SK-N-SH (cell line): ENCODE measurements at regions not wholly inside any gene's neighbourhood (a gene's known extent, or its start where the extent isn't known, plus 50 kb on each side); places are given as distances from the start of the nearest gene placed in this dataset.
A peak's percentile ranks its signal among the peaks of the same experiment; 100 is the strongest.

ENCODE experiments used
- CTCF ChIA-PET: fragments of 300-600, 350-600 bp; formaldehyde crosslinking; extraction: SDS; loops from one replicate; lab custom pipeline; 2021; lab: Yijun Ruan, JAX
- POLR2A ChIA-PET: fragments of 350-600 bp; sonication (Branson Sonifier 250); formaldehyde crosslinking; extraction: SDS; loops from one replicate; lab custom pipeline; 2020; ENCODE audit warnings: antibody characterized with exemption, inconsistent platforms; lab: Yijun Ruan, JAX
- DNase-seq: peaks from one replicate; pipeline ENCODE4 v3.0.0; 2012
- H2AFZ ChIP-seq: fragments of 200-600 bp; sonication (generic); 2 replicates; pipeline ENCODE4 v1.8.1; 2016; ENCODE audit warnings: antibody characterized with exemption, mild to moderate bottlenecking, low read depth
- H3F3A ChIP-seq: fragments of 200-600 bp; sonication (generic); replicated peaks from 2 replicates; pipeline ENCODE3; 2016; ENCODE audit warnings: antibody characterized with exemption, mild to moderate bottlenecking; ENCODE audit not compliant: insufficient read depth
- H3K27ac ChIP-seq, 2 experiments: fragments of 200-500 bp in 1 of 2; fragments of 200-600 bp in 1 of 2; sonication (Bioruptor generic) in 1 of 2; sonication (generic), shearing (Covaris generic) in 1 of 2; 2 replicates each; pipeline versions ENCODE4 v1.5.1 to v1.6.1; 2014 to 2016; ENCODE audit warnings: low read depth in 2 of 2, inconsistent platforms in 1 of 2, low read length in 1 of 2, mild to moderate bottlenecking in 1 of 2, mixed read lengths in 1 of 2
- H3K27me3 ChIP-seq: fragments of 200-600 bp; sonication (generic), shearing (Covaris generic); 2 replicates; pipeline ENCODE4 v1.6.1; 2016; ENCODE audit warnings: mixed run types; ENCODE audit not compliant: insufficient read depth
- H3K36me3 ChIP-seq, 2 experiments: fragments of 200-500 bp in 1 of 2; fragments of 200-600 bp in 1 of 2; sonication (Bioruptor generic) in 1 of 2; sonication (generic) in 1 of 2; replicated peaks in 1 of 2; 2 replicates each; pipeline versions ENCODE3 to v1.5.1; 2014 to 2016; ENCODE audit warnings: low read length in 1 of 2, mild to moderate bottlenecking in 1 of 2; ENCODE audit not compliant: insufficient read depth in 2 of 2, control insufficient read depth in 1 of 2
- H3K4me1 ChIP-seq, 2 experiments: fragments of 200-500 bp in 1 of 2; fragments of 200-600 bp in 1 of 2; sonication (Bioruptor generic) in 1 of 2; sonication (generic), shearing (Covaris generic) in 1 of 2; 2 replicates each; pipeline versions ENCODE4 v1.5.1 to v1.6.1; 2014 to 2016; ENCODE audit warnings: low read depth in 1 of 2, low read length in 1 of 2, mixed run types in 1 of 2; ENCODE audit not compliant: insufficient read depth in 2 of 2, control insufficient read depth in 1 of 2
- H3K4me2 ChIP-seq: fragments of 200-600 bp; sonication (generic), shearing (Covaris generic); 2 replicates; pipeline ENCODE4 v1.6.1; 2017; ENCODE audit warnings: mixed run types
- H3K4me3 ChIP-seq, 2 experiments: fragments of 200-500 bp in 1 of 2; fragments of 200-600 bp in 1 of 2; sonication (Bioruptor generic) in 1 of 2; sonication (generic), shearing (Covaris generic) in 1 of 2; 2 replicates each; pipeline versions ENCODE4 v1.5.1 to v1.8.1; 2014 to 2016; ENCODE audit warnings: low read depth in 2 of 2, inconsistent platforms in 1 of 2, low read length in 1 of 2, mild to moderate bottlenecking in 1 of 2, mixed read lengths in 1 of 2, moderate library complexity in 1 of 2
- H3K79me2 ChIP-seq: fragments of 200-600 bp; sonication (generic); 2 replicates; pipeline ENCODE4 v1.8.1; 2017; ENCODE audit warnings: mild to moderate bottlenecking; ENCODE audit not compliant: insufficient read depth
- H3K9ac ChIP-seq: fragments of 200-600 bp; sonication (generic); 2 replicates; pipeline ENCODE4 v1.6.1; 2017; ENCODE audit warnings: mixed run types
- H3K9me2 ChIP-seq: fragments of 200-600 bp; sonication (generic); 2 replicates; pipeline ENCODE4 v1.6.1; 2017; ENCODE audit warnings: mixed run types
- H3K9me3 ChIP-seq: fragments of 200-600 bp; sonication (generic); 2 replicates; pipeline ENCODE4 v1.6.1; 2017; ENCODE audit warnings: mixed run types, mild to moderate bottlenecking, moderate library complexity
- H4K20me1 ChIP-seq: fragments of 200-600 bp; sonication (generic); 2 replicates; pipeline ENCODE4 v1.6.1; 2017; ENCODE audit warnings: mild to moderate bottlenecking, mixed run types; ENCODE audit not compliant: insufficient read depth
- FOSL2 ChIP-seq: IDR thresholded peaks from 2 replicates; pipeline ENCODE4 v1.4.0; 2012; ENCODE audit warnings: low read depth, mild to moderate bottlenecking, moderate library complexity, borderline replicate concordance
- FOXM1 ChIP-seq: IDR thresholded peaks from 2 replicates; pipeline ENCODE4 v1.4.0; 2012; ENCODE audit warnings: low read depth, mild to moderate bottlenecking
- MXI1 ChIP-seq: IDR thresholded peaks from 2 replicates; pipeline ENCODE4 v1.6.1; 2012; ENCODE audit warnings: mild to moderate bottlenecking, low read depth, low read length, improper control_type of control experiment
- SIN3A ChIP-seq: IDR thresholded peaks from 2 replicates; pipeline ENCODE4 v1.6.1; 2012; ENCODE audit warnings: low read depth, mild to moderate bottlenecking, low read length, moderate library complexity, borderline replicate concordance
- TCF12 ChIP-seq: IDR thresholded peaks from 2 replicates; pipeline ENCODE4 v1.4.0; 2012
- TEAD4 ChIP-seq: IDR thresholded peaks from 2 replicates; pipeline ENCODE4 v1.4.0; 2012; ENCODE audit warnings: mild to moderate bottlenecking, borderline replicate concordance; ENCODE audit not compliant: insufficient read depth
- WGBS: methylation state at CpG from one replicate; pipeline ENCODE4 v1.1.6; 2017; ENCODE audit warnings: low lambda C conversion rate; 5-methylcytosine and 5-hydroxymethylcytosine counted together
- TF ChIP-seq, protein P1 (sequence below): IDR thresholded peaks from 2 replicates; pipeline ENCODE4; 2012
- TF ChIP-seq, protein P2 (sequence below): fragments of 200-600 bp; sonication (generic); IDR thresholded peaks from 2 replicates; pipeline ENCODE4 v1.6.1; 2017; ENCODE audit warnings: antibody characterized with exemption, mild to moderate bottlenecking, moderate library complexity

DNA sequence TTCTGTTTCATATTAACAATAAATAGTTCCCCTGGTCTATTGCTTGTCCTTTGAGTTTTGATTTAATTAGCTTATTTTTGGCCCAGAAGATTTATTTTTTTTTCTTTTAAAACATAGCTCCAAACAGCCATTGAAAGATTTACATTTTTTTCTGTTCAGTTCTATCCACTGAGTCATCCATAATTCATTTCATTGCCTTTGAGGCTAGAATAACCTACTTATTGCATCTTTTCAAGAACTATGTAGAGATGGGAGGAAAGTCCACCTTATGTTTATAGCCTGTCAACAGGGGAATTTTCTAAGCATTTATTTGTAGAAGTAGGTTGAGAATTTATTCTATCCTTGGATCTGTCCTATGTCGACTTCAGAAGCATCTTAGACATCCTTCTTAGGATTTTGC, 53.4 kb upstream of the CHD2 start:
- Histone ChIP-seq H2AFZ (no peak overlapping the region; the same call in 1 of the 2 replicates), H3K79me2 (no peaks in the 10 kb centered on the region), H3K4me2 (no peak overlapping the region), H3K9me3 (no peaks in the 10 kb centered on the region), H4K20me1 (no peaks in the 10 kb centered on the region), H3K9me2 (no peaks in the 10 kb centered on the region), H3K27me3 (no peaks in the 10 kb centered on the region), H3K4me1 (peaks cover 0 to 3% of the 10 kb centered on the region in 2 experiments; a peak in 1 of 4 replicates), H3K27ac (no peak overlapping the region)
- CTCF ChIA-PET: no interaction called here
- WGBS: 69% methylated on average over 1 of the region's 1 CpG
- DNase-seq: no peak
- POLR2A ChIA-PET: no interaction called here
- TF ChIP-seq TEAD4: no peak
- peak; percentile 39; the same call in 1 of the 2 replicates for TF ChIP-seq FOSL2
- TF ChIP-seq, protein P1, sequence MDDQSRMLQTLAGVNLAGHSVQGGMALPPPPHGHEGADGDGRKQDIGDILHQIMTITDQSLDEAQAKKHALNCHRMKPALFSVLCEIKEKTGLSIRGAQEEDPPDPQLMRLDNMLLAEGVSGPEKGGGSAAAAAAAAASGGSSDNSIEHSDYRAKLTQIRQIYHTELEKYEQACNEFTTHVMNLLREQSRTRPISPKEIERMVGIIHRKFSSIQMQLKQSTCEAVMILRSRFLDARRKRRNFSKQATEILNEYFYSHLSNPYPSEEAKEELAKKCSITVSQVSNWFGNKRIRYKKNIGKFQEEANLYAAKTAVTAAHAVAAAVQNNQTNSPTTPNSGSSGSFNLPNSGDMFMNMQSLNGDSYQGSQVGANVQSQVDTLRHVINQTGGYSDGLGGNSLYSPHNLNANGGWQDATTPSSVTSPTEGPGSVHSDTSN: peak; percentile 30; the same call in 1 of the 2 replicates
- TF ChIP-seq, all 33 proteins: peak for 2
- no peak overlapping the region for H3K9ac ChIP-seq
- H3K36me3 ChIP-seq: no peaks in the 10 kb centered on the region
- H3F3A ChIP-seq: no peaks in the 10 kb centered on the region
- H3K4me3 ChIP-seq: no peak overlapping the region

DNA sequence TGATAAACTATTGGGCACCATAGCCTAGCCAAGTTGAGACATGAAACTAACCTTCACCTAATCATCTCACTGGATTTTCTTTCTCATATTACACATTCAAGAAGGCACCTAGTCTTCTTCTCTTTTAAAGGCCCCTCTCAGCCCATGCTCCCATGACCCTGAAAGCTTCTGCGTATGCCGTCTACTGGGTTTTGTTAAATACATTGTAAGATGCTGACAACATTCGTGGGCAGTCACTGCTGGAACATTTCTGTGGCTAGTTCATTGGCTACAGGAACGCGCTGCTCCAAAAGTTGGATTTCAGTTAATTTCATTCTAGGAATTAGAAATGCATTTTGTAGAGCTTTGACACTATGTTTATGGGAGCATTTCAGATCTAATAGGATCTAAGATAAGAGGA, 52.3 kb upstream of the CHD2 start:
- H3K27ac ChIP-seq: no peak overlapping the region
- TF ChIP-seq, protein P1: no peak
- TF ChIP-seq TCF12 (no peak), FOXM1 (no peak), MXI1 (no peak), SIN3A (no peak), TEAD4 (no peak)
- TF ChIP-seq, protein P2, sequence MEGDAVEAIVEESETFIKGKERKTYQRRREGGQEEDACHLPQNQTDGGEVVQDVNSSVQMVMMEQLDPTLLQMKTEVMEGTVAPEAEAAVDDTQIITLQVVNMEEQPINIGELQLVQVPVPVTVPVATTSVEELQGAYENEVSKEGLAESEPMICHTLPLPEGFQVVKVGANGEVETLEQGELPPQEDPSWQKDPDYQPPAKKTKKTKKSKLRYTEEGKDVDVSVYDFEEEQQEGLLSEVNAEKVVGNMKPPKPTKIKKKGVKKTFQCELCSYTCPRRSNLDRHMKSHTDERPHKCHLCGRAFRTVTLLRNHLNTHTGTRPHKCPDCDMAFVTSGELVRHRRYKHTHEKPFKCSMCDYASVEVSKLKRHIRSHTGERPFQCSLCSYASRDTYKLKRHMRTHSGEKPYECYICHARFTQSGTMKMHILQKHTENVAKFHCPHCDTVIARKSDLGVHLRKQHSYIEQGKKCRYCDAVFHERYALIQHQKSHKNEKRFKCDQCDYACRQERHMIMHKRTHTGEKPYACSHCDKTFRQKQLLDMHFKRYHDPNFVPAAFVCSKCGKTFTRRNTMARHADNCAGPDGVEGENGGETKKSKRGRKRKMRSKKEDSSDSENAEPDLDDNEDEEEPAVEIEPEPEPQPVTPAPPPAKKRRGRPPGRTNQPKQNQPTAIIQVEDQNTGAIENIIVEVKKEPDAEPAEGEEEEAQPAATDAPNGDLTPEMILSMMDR: no peak
- ChIA-PET POLR2A (no interaction called here), CTCF (no interaction called here)
- H3K27me3 ChIP-seq: no peaks in the 10 kb centered on the region
- no peak overlapping the region for H3K9ac ChIP-seq
- no peaks in the 10 kb centered on the region for H3F3A ChIP-seq
- no peaks in the 10 kb centered on the region for H3K79me2 ChIP-seq
- no peak overlapping the region for H3K4me2 ChIP-seq
- no peak overlapping the region for H2AFZ ChIP-seq
- H3K4me3 ChIP-seq: no peak overlapping the region
- H3K4me1 ChIP-seq: peaks cover 0 to 3% of the 10 kb centered on the region in 2 experiments; a peak in 1 of 4 replicates
- no peaks in the 10 kb centered on the region for H3K36me3 ChIP-seq
- H3K9me3 ChIP-seq: no peaks in the 10 kb centered on the region
- no peaks in the 10 kb centered on the region for H4K20me1 ChIP-seq
- no peaks in the 10 kb centered on the region for H3K9me2 ChIP-seq
- WGBS: 96% methylated on average over 5 of the region's 5 CpGs
- DNase-seq: no peak
